ENCODE measurements at regions not wholly inside any gene's neighbourhood (a gene's known extent, or its start where the extent isn't known, plus 50 kb on each side); places are given as distances from the start of the nearest gene placed in this dataset.
"Not testable (repeated sequence)": the region's sequence is repeated elsewhere in the genome, so short reads cannot be mapped to it uniquely, and the experiment has no call there.

DNA sequence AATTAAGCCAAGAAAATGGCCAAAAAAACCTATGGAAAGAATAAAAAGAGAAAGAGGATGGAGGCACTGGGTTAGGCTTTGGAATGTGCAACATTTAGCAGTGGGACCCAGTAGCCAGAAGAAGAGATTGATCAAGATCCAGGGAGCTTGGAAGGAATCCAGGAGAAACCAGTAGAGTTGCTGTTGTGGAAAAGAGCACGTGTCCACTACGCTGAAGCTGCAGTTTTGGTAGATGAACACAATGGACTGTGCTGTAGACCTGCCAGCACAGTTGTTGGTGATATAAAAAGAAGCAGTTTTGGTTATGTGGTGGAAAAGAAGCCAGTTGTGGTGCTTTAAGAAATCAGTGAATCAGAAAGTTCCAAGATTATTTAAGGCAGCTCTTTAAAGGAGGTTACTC lies 802.2 kb upstream of the POM121L12 start:
- DNase-seq, result no peak

- no peak for DNase-seq
Observed at GRCh38 chr7:52211930-52212329, 823.5 kb upstream of the POM121L12 start.

GRCh38 chr7:52209614-52210013 lies 825.8 kb upstream of the POM121L12 start:
- DNase-seq, result no peak

GRCh38 chr7:52197221-52197620 lies 838.2 kb upstream of the POM121L12 start:
- DNase-seq, result no peak

DNA sequence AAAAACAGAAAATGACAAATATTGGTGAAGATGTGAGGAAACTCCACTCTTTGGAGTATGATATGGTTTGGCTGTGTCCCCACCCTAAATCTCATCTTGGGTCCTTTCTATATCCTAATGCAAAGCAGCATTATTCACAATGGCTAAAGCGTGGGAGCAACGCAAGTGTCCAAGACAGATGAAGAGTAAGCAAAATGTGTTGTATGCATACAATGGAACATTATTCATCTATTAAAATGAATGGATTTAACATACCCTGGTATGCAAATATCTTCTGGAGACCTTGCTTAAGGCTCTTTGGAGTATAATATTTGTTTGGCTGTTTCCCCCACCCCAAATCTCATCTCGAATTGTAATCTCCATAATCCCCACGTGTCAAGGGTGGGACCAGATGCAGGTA lies 839.8 kb upstream of the POM121L12 start:
- no peak for DNase-seq

DNA sequence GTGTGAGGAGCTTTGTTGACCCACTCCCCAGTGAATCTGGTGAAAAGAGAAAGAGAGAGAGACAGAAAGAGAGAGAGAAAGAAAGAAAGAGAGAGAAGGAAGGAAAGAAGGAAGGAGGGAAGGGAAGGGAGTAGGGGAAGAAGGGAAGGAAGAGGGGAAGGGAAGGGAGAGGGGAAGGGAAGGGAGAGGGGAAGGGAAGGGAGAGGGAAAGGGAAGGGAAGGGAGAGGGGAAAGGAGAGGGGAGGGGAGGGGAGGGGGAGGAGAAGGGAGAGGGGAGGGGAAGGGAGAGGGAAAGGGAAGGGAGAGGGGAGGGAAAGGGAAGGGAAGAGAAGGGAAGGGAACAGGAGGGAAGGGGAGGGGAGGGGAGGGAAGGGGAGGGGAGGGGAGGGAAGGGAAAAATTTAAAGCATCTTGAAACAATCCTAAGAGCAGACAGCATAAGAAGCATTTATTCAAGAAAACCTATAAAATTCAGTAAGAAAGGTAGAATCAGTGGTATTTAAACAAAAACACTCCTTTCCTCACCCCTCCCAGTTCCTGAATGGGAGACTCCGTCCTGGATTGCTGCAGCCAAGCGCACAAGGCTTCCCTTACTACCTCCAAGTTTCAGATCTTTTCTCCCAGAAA lies 846.2 kb upstream of the POM121L12 start:
- DNase-seq, result no peak

DNA sequence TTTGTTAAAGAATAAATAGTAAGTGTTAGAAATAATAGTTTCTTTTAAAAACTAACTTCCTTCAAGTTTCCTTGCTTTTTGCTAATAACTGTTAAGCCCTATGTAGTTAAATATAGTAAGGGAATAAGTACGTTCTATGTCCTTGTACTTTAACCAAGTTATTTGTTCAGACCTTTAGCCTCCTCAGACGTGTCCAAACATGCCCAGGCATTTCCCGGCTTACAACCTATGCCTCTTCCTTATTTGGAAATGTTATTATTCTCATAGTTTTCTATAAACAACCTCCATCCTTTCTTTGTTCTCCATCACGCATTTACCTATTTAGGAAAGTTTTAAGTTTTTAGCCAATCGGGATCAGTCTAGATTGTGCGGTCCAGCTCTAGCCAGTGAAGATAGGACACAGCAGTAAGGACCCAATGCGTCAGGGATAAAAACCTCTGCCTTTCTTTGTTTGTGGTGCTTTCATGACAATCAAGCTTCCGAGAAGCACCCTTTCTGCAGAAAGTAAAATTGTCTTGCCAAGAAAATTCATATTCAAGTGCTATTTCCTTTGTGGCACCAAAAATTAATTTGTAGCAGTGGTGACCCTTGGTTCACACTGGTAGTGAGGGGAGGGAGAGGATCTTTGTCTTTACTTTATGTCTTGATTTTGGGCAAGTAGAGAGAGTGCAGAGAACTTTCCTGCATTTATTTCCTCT lies 851.3 kb upstream of the POM121L12 start:
- DNase-seq, result no peak

DNA sequence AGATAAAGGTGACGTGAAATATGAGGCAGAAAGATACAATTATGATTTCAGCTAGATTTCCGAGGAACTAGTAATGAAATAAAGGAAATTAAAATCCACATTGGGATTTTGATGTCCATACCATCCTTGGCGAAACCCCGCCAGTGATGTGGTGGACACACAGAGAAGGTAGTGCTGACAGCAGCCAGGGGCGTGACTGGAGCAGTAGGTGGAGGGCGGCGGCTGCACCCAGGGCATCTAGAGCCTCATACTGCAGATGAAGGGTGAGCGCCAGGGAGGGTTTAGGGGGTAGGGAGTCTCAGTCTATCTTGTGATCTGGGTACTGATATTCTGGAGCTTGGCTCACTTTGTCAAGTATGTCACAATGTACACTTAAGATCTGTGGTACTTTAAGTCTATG lies 855.5 kb upstream of the POM121L12 start:
- DNase-seq, result no peak

GRCh38 chr7:52168085-52168484 lies 851.5 kb upstream of the COBL start:
- no peak for DNase-seq

DNA sequence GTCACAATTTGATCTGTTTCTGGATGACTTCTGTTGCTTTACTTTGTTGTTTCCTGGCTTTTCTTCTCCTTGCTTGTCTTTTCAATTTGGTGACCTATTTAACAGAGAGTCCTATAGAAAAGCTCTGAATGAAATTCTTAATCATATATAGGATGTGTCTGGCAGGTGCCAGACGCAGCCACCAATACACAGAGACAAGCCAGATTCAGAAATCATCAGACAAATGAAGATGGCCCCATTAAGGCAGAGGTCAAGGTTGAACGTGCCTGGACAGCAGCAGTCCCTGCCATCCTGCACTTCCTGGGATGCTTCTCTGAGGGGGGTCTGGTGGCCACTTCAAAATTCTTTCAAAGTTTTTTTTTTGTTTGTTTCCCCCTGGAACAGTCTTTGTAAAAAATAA lies 846.7 kb upstream of the COBL start:
- DNase-seq, result no peak

DNA sequence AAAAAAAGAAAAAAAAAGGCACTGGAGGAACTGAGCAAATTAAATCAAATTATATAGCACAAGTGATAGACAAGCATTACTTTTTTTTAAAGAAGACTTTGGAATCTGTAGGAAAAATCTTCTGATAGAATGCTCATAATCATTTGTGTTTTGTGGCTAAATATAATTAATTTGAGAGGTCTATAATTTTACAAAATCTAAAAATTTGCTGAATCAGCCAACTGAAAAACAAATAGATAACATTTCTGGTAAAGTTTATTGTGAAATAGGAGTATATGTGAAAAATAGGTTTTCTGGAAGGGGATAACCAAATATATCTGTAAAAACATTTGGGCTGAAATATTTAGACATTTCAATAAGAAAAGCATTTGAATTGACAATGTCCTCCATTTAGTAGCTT lies 844.9 kb upstream of the COBL start:
- no peak for DNase-seq

DNA sequence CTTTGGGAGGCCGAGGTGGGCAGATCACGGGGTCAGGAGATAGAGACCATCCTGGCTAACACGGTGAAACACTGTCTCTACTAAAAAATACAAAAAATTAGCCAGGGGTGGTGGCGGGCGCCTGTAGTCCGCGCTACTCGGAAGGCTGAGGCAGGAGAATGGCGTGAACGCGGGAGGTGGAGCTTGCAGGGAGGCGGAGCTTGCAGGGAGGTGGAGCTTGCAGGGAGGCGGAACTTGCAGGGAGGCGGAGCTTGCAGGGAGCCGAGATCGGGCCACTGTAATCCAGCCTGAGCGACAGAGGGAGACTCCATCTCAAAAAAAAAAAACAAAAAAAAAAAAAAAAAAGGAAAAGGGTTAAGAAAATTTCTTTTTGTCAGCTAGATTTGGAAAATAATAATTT lies 842.8 kb upstream of the COBL start:
- not testable (repeated sequence) for DNase-seq

GRCh38 chr7:52154382-52154781 lies 837.8 kb upstream of the COBL start:
- DNase-seq, result no peak

DNA sequence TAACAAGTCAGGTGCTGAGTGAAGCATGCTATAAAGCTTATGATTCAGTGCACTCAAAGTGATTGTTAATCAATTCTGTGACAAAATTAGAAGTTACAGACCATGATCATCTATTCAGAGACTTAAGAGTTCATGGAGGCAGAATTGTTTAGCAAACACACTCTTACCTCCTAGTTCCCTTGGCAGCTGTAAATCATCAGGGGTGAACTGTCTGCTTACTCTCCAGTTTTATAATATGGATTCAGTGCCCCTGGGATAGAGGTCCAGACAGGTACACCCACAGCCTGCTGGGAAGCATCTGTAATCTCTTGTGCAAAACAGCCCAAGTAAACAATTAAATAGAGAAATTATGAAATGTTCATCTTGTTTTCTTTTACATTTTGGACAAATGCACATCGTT lies 835.0 kb upstream of the COBL start:
- no peak for DNase-seq

- no peak for DNase-seq
Observed at GRCh38 chr7:52150952-52151351, 834.3 kb upstream of the COBL start.

GRCh38 chr7:52146871-52147634 lies 830.4 kb upstream of the COBL start:
- DNase-seq, result no peak

DNA sequence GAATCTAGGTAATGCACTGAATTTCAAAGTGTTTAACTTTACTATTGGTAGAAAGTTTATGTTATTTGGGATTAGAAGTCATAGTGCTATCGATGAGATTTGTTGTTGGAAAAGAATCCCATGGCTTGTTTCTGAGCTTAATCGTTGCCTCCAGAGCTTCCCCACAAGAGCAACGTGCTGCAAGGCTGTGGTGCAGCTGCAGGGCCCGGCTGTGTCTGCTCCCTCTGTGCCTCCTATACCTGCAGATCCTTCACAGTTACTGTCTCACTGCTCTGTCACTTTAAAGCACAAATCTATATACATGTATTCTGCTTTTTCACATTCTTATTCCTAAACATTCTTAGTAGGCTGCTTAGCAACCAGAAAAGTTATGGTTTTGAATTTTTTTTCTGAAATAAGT lies 826.6 kb upstream of the COBL start:
- DNase-seq, result no peak

DNA sequence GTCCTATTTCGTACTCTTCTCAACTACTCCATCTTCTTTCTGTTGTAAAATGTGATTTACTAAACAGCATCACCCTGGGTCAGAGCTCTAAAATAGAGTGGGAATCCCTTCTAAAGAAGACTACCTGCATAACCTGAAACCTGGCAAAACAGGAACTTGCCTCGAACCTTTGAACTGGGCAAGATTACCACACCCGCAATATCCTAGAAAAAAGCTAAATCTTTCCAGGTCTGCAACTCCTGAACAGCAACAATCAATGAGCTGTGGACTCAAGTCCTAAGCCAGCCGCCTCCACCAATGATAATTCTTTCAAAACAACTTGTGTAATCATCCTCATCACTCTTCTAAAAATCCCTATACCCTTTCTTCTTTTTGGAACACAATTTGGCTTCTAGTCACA lies 824.2 kb upstream of the COBL start:
- no peak for DNase-seq

DNA sequence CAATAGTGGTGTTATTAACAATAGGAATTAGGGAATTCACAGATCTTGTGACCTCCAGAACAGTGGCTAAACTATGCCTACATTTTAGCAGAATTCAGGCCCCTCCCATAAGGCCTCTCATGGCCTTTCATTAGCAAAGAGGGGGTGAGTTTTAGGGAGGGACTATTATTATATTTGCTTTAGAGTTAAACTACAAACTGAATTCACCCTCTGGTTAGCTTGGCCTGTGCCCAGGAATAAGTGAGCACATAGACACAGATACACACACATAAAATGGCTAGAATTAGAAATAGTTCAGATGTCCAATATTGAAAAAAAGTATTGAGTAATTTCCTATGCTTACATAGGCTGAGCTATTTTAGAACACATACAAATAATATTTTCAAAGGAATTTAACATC lies 818.8 kb upstream of the COBL start:
- no peak for DNase-seq

DNA sequence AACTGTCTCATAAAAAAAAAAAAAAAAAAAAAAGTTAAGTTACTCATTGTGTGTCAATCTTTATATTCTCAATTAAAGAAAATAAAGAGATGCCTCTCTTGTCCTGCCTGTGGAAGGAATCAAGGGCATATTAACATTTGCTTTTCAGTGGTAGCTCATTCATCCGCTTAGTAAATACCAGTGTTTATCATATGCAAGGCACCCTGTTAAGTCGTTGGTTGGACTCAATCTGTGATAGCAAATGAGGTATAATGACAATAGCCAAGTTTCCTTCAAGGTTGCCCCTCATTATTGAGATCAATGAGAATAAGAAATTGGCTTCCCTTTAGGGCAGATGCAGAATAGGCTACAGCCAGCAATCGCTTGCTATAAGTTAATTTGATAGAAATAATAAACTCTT lies 812.7 kb upstream of the COBL start:
- no peak for DNase-seq

GRCh38 chr7:52120912-52121311 lies 804.3 kb upstream of the COBL start:
- DNase-seq, result no peak

- DNase-seq, result no peak
Observed at GRCh38 chr7:52119537-52119936, 802.9 kb upstream of the COBL start.

GRCh38 chr7:52114509-52114908 lies 797.9 kb upstream of the COBL start:
- DNase-seq, result no peak

GRCh38 chr7:52114056-52114455 lies 797.4 kb upstream of the COBL start:
- DNase-seq, result no peak

Measured in NCI-H2171 (cell line).